Thyroid gland (tissue), 4 donors: ENCODE measurements at regions not wholly inside any gene's neighbourhood (a gene's known extent, or its start where the extent isn't known, plus 50 kb on each side); places are given as distances from the start of the nearest gene placed in this dataset.

ENCODE experiments used
- CTCF ChIP-seq, 6 experiments: fragments of 200-600 bp in 3 of 6; fragments of 450-650 bp in 3 of 6; sonication (generic) in 3 of 6; IDR thresholded peaks; one replicate each; pipeline ENCODE4 v1.5.1; 2016 to 2019; ENCODE audit warnings: antibody characterized with exemption in 6 of 6, mild to moderate bottlenecking in 2 of 6, inconsistent platforms in 1 of 6, moderate library complexity in 1 of 6
- POLR2A ChIP-seq, 2 donors: fragments of 450-650 bp; IDR thresholded peaks; one replicate each; pipeline ENCODE4 v1.6.1; 2017; ENCODE audit warnings: antibody characterized with exemption in 2 of 2, mild to moderate bottlenecking in 2 of 2, moderate library complexity in 1 of 2

- TF ChIP-seq CTCF (IDR thresholded peaks at IDR 0.05), result no peak
- no peak for TF ChIP-seq POLR2A (IDR thresholded peaks at IDR 0.05)
Observed at GRCh38 chr2:156680266-156680665, 244.1 kb downstream of the GPD2 start.
